HG03135 (cell line): ENCODE measurements at regions not wholly inside any gene's neighbourhood (a gene's known extent, or its start where the extent isn't known, plus 50 kb on each side); places are given as distances from the start of the nearest gene placed in this dataset.
"Not testable (repeated sequence)": the region's sequence is repeated elsewhere in the genome, so short reads cannot be mapped to it uniquely, and the experiment has no call there.

ENCODE experiments used
- ATAC-seq: cut with Tn5 transposase; IDR thresholded peaks from one replicate; pipeline ENCODE4 v1.9.1; 2021; ENCODE audit warnings: mild to moderate bottlenecking, moderate library complexity; ENCODE audit not compliant: unreplicated experiment

DNA sequence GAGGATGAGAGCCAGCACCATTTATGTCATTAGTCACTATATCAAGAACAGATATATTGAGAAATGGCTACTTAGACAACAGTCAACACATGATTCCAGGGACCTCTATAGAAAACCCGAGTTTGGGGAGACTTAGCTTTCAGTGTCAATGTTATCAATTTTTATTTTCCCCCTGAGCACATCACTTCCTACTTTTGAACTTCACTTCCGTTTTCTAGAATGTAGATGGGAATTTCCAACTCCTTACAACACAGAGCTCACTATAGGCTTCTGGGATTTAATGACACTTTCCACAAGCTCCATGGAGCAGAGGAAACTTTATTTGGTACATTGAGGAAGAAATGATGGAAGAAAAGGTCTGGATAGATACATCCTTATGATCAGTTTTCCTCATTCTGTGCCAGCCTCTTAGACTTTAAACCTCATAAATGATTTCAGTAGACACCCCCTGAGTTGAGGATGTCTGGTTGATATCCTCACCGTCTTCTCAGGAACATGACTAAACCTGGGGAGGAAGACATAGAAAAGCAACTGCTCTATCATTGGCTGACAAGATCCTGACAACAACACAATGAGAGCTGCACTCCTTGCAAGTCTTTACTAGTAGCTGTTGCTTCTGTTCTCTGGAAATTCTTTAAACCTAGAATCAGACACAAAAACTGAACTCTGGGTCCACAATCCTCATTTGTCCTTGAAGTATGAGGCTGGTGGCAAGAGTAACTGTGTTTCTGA lies 449.4 kb upstream of the OR4E1 start:
- no peak for ATAC-seq

DNA sequence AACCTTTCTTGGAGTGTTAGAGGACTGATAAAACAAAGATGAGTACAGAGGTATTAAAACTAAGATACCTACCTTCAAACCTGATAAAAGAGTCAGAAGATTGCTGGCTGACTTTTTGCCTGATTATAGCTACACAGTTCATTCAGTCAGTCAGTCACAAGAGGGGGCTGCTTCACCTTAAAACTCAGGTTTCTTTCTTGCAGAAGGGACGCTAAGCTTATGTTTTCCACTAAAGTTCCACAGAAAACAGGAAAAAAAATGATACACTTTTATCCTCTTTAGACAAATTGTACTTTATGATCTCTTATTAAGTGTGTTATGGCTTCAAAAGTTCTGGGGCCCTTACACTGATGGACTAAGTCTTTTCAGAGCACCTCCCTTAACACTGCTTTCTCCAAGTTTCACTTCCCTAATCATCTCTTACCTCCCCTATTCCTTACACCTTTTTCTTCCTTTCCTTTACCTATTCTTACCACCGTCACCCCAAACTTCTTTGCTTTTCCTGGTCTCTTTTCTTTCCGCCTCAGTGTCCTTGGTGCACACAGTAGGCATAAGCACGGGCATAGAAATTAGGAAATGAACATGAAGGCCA lies 448.7 kb upstream of the OR4E1 start:
- no peak for ATAC-seq

DNA sequence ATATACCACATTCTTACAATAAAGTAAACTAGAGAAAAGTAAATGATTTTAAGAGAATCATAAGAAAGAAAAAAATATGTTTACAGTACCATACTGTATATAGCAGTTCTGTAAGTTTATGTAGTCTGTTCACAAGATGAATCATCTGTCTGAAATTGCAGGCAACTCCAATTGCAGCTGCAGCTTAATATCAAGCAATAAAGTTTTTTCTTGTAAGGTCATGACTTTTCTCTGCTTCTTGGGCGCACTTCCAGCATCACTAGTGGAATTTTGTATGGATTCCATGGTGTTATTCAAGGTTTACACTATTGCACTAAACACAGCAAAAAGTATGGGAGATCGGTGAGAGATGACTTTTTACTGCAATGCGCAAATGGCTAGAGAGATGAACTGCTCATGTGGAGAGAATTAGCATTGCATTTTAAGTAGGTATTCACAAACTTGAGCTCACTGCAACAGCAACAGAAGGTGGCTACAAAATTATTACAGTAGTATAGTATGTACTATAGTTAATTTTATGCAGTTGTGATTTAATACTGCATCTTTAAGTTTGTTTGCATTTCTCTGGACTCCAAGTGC lies 445.4 kb upstream of the OR4E1 start:
- no peak for ATAC-seq

DNA sequence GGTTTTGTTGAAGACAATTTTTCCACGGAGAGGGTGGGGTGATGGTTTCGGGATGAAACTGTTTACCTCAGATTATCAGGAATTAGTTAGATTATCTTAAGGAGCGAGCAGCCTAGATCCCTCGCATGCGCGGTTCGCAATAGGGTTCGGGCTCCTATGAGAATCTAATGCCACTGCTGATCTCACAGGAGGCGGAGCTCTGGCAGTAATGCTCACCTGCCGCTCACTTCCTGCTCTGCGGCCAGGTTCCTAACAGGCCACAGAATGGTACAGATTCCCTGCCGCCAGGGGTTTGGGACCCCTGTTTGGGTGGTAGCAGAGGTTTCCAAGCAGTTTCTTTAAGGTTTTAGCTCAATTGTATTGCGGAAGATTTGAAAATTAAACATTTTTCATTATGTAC lies 439.8 kb upstream of the OR4E1 start:
- ATAC-seq: no peak

DNA sequence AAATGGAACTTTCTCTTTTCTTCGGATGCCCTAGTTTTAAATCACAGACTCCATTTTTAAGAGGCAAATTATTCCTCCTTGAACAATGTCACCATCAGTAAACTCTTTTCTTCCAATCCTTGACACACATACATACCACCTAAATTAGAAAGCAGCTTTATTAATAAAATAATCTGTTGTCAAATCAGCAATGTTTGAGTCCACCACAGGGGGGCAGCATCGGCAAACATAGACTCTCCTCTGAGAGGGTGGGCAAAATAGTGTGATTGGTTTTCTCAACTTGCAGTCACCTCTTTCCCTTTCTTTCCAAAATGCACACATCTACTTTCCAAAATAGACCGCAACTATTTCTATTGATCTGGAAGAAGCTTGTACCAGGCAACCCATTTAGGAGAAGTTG lies 438.4 kb upstream of the OR4E1 start:
- no peak for ATAC-seq

DNA sequence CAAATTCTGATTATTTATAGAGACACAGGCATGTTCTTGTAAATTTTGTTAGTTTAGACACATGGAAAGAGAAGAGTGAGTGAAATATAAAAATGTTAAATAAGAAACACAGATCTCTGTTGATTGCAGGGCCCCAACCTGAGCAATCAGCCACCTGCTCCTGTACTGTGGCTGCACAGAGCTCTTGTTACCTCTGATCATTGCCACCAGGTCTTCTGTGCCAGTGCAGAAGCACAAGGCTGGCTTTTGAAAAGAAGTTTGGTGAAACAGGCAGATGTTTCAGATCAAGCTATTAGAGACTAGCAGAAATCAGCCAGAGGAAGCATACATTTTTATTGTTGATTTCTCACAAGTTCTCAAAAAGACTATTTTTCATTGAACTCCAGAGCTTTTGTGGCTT lies 434.1 kb upstream of the OR4E1 start:
- ATAC-seq: no peak

DNA sequence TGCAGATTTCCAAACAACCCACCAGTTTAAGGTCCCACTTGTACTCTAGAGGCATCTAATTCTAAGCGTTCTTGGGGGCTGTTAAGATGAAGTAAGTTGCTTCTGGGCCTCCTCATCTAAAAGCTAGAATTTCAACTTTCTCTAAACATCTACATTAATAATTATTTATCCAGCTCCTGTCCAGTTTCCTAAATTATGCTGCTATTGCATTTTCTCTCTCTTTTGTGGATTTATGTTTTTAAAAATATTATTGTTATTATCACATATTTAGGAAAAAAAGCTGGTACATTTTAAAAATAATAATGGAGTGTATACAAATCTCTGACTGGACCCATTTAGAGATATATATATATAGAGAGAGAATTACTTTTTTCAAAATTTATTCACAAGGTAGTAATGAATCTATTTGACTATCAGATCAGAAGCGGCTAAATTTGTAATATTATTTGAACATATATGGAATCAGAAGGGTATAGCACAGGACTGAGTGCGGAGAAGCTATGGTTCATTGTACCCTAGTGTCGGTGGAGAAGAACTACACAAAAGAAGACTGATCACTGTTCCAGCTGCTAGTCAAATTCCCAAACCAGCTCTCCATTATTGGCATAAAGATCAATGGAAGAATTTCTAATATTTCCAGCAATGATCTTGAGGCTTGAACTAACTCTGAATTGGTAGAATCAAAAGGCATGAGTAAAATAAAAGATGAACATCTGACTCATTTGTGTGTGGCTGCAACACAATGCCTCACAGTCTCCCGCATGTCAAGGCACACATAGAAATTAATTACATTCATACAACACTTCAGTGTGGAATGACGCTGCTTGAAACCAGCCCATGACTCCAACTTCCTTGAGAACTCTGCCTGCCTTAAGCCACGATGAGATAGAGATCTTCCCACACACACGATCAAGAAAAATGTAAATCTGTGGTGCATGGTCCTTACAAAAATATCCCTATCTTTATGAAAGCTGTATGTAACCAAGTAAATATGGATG lies 433.4 kb upstream of the OR4E1 start:
- no peak for ATAC-seq

DNA sequence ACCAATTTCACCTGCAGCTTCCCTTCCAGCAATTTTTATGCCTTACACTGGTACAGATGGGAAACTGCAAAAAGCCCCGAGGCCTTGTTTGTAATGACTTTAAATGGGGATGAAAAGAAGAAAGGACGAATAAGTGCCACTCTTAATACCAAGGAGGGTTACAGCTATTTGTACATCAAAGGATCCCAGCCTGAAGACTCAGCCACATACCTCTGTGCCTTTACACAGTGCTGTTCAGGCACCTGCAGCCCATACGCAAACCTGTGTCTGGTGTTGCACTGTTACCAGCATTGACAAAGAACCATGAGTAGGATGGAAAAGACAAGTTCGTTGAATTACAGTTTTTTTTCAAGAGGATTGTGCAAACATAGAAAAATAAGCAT lies 432.0 kb upstream of the OR4E1 start:
- no peak for ATAC-seq

DNA sequence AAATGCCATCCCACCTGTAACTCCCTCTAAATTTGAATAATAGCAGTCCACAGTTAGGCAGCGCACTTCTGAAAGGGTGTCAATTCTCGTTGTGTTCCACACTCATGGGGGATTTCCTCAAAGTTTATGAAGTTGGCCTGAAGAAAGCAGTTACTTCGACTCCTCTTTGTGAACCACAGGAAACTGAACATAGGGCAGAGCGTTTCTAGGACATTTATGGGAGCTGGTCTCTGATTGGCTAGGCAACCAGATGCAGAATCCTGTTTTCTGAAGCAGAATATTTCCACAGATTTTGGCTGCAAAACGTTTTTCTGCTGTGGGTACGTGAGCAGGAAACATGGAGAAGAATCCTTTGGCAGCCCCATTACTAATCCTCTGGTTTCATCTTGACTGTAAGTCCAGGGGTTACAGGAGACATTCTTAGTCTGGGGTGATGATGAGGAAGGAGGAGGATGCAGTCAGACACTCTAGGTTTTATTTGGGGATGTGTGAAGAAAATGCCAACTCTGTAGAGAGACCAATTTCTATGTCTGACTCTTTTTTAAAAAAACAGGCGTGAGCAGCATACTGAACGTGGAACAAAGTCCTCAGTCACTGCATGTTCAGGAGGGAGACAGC lies 431.5 kb upstream of the OR4E1 start:
- no peak for ATAC-seq

DNA sequence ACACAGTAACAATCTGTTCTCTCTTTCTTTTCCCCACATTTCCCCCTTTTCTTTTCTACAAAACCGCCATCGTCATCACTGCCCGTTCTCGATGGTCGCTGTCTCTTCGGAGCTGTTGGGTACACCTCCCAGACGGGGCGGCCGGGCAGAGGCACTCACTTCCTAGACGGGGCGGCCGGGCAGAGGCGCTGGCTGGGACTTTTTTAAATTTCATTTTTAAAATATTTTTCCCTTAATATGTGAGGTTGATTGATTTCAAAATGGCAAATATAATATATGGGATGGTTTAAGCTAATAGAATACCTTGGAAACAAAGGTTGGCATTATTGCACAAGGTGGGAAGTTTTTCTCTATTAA lies 427.1 kb upstream of the OR4E1 start:
- not testable (repeated sequence) for ATAC-seq

DNA sequence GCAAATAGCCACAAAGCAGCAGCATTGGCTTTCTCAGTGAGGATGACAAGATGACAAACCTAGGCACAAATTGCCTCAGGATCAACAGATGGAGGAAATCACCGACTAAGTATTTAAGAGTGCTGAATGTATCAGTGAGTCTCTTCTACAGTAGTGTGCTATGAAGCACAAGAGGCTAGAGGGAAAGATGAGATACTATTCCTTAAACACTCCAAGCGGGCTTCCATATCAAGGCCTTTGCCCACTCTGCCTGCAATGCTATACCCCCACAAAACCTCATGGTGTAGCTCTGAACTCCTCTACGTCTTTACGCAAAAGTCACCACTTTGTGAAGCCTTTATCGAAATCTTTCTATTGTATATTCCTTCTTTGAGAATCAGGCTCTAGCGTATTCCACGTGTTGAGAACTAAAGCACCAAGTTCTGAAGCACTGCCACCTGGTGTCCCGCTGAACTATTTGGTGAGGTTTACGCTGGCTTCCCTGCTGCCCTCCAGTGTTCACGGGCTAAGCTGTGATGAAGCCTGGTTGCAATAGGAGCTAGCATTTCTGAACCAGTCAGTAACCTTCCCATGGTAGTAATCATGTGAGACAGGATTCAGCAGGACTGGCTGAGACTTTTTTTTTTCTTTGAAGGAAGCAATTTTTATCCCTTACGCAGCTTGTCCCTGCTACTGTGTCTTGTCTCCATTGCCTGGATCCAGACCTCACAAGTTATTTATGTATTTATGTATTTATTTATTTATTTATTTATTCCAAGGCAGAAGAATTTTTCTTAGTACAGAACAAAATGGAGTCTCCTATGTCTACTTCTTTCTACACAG lies 426.5 kb upstream of the OR4E1 start:
- ATAC-seq: peak; percentile 82

DNA sequence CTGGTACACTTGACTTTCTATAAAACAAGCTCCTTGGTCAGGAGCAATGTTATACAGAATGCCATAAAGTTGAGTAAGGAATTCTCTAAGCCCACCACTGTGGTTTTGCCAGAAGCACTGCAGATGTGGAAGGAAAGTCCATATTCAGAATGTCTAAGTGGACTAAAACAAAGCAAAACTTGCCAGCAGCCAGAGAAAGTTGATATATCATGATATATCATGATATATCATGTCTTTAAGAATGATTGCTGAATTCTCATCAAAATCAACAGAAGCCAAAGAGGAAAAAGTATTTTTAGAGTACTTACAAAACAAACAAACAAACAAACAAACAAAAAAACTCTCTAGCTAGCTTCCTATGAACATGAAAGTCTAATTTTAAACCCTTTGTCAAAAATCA lies 424.8 kb upstream of the OR4E1 start:
- no peak for ATAC-seq

DNA sequence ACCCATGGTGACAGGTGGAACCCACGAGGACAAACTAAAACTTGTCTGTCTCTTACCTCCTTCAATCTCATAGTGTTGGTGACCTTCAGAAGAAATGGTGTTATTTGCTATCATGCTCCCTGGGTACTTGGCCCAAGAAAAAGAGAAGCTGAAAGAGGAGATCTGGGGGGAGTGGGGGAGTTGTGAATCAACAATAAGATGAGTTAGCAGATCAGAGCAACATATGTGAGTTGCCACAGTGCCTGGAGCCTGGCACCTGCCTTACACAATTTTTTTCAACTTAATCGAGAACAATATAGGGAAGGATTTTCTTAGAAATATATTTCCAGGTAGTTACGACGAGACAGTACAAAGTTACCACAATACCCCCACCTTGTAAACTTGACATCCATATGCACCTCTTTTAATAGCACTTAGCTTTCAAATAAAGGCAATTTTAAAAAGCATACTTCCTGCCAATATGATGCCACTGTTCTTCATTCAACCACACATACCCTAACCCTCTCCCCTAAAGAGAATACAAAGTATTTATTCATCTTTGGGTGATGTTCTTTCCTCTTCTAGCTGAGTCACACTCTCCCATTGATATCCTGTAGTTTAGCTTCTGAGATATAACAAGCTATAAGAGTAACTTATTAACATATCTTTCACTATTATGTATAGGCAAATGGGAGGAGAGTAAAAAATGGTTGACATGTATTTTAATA lies 424.1 kb upstream of the OR4E1 start:
- ATAC-seq: no peak

DNA sequence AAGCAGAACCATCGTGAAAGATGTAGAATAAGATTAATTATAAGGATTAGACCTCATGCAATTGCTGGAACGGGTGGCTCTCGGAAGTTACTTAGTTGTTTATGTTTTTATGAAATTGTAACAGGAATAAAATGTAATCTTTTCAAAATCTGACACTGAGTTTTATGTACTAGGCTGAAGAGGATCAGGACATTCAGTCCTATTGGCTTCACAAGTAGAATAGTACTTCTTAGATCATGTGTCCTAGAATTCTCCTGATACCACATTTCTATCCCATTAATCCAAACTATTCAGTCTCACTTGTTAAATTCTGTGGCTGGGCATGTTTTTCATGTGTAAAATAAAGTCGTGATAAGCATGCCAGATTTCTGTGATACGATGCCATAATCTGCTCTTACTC lies 423.5 kb upstream of the OR4E1 start:
- no peak for ATAC-seq

DNA sequence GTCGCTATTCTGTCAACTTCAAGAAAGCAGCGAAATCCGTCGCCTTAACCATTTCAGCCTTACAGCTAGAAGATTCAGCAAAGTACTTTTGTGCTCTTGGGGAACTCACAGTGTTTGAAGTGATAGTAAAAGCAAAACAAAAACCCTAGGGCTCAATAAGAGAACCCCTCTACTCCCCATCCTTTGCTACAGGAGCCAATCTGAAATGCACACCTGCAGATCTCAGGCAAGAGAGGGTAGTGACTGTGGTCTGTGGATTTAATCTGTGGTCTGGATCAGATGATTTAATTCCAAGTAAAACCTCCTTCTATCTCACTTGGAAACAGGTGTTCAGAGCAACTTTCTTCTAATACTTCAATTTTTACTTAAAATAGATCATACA lies 422.9 kb upstream of the OR4E1 start:
- ATAC-seq: no peak

DNA sequence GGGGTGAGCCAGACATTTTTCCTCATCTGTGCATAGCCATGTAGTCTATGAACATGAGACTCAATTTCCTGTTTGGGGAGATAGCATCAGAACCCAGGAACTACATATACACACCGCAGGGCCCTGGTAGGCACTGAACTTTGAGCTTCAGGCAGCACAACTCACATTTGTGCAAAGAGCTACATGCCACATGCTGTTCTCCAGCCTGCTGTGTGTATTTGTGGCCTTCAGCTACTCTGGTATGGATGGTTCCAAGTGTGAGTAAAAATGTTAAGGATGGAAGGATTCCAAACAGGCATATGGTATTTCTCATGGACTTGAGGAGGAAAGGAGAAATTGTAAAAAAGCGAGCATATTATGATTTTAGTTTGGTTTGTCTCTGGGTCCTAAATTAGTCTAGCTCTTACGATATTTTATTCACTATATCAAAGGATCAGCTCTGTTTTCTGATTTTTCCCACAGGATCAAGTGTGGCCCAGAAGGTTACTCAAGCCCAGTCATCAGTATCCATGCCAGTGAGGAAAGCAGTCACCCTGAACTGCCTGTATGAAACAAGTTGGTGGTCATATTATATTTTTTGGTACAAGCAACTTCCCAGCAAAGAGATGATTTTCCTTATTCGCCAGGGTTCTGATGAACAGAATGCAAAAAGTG lies 422.4 kb upstream of the OR4E1 start:
- no peak for ATAC-seq

DNA sequence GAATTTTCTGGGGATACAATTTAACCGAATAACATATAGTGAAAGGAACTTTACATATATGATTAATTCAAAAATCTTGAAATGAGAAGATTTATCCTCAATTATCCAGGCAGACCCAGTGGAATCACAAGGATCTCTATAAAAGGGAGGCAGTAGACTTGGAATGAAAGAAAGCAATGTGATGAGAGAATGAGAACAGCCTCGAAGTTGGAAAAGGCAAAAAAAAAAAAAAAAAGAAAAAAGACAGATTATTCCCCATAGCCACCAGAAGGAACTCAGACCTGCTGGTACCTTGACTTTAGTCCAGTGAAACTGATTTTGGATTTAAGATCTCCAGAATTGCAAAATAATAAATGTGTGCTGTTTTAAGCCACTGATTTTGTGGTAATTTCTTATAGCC lies 416.3 kb upstream of the OR4E1 start:
- no peak for ATAC-seq

DNA sequence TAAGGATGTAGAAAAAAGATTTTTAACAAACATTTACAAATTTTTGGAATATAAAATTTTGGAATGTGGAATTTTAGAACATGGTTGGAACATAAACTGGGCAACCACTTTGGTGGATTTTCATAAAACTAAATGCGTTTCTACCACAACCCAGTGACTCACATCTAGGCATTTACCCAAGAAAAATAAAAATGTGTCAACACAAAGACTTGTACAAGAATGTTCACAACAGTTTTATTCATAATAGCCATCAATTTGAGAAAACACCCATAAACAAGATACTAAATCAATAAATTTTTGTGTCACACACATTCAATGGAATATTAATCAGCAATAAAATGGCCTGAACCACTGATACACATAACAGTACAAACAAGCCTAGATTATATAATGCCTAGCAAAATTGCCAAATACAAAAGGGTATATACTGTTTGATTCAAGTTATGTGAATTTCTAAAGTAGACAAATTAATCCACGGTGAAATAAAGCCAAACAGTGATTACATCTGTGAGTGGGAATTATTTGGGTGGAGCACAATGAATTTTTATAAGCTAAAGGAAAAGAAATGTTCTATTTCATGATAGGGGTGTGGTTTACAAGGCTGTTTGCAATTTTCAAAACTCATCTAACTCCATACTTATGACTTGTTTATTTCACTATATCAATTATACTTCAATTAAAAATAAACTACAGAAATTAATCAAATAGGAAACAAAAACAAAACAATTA lies 415.2 kb upstream of the OR4E1 start:
- ATAC-seq: no peak
